Gastroesophageal sphincter (tissue), 4 donors: ENCODE measurements at regions not wholly inside any gene's neighbourhood (a gene's known extent, or its start where the extent isn't known, plus 50 kb on each side); places are given as distances from the start of the nearest gene placed in this dataset.

Experiments used
- ATAC-seq: fragments of 150-250 bp; one replicate; pipeline ENCODE4 v1.9.1; 2016; ENCODE audit warnings: mild to moderate bottlenecking, moderate library complexity
- H3K27ac ChIP-seq, 4 donors: fragments of 200-600 bp; sonication (generic) in 3 of 4; 1 replicate in 3 of 4; 2 replicates in 1 of 4; pipeline ENCODE4 v1.5.1; 2016 to 2019
- H3K27me3 ChIP-seq: fragments of 200-600 bp; sonication (generic); one replicate; pipeline ENCODE4 v1.5.1; 2019
- H3K36me3 ChIP-seq, 2 donors: fragments of 200-600 bp; sonication (generic); one replicate each; pipeline ENCODE4 v1.5.1; 2019; ENCODE audit warnings: control low read depth in 1 of 2
- H3K4me1 ChIP-seq, 3 donors: fragments of 200-600 bp; sonication (generic); 1 replicate in 2 of 3; 2 replicates in 1 of 3; pipeline ENCODE4 v1.5.1; 2016 to 2019; ENCODE audit warnings: control low read depth in 2 of 3
- H3K4me3 ChIP-seq, 2 donors: fragments of 200-600 bp; sonication (generic); one replicate each; pipeline ENCODE4 v1.5.1; 2019; ENCODE audit warnings: mild to moderate bottlenecking in 1 of 2, moderate library complexity in 1 of 2
- H3K9me3 ChIP-seq, 3 donors: fragments of 200-600 bp; sonication (generic); one replicate each; pipeline ENCODE4 v1.5.1; 2017 to 2019; ENCODE audit warnings: control low read depth in 2 of 3
- EP300 ChIP-seq: sonication (generic); formaldehyde crosslinking; IDR thresholded peaks from one replicate; pipeline ENCODE4 v1.6.1; 2017; ENCODE audit warnings: antibody characterized with exemption, mild to moderate bottlenecking
- POLR2A ChIP-seq, 2 donors: fragments of 450-650 bp; IDR thresholded peaks; one replicate each; pipeline ENCODE4 v1.6.1; 2017; ENCODE audit warnings: antibody characterized with exemption in 2 of 2, mild to moderate bottlenecking in 2 of 2, moderate library complexity in 1 of 2
- POLR2AphosphoS5 ChIP-seq: sonication (generic); formaldehyde crosslinking; IDR thresholded peaks from one replicate; pipeline ENCODE4 v1.6.1; 2017; ENCODE audit warnings: antibody characterized with exemption
- WGBS, 2 donors: methylation state at CpG; one replicate each; pipeline ENCODE4 v1.1.5; 2018; ENCODE audit warnings: low coverage in 1 of 2; 5-methylcytosine and 5-hydroxymethylcytosine counted together
- TF ChIP-seq, protein P1 (sequence below), 4 experiments: fragments of 200-600 bp in 2 of 4; fragments of 450-650 bp in 2 of 4; sonication (generic) in 1 of 4; IDR thresholded peaks; one replicate each; pipeline ENCODE4 v1.5.1; 2017 to 2019; ENCODE audit warnings: antibody characterized with exemption in 4 of 4, mild to moderate bottlenecking in 2 of 4, moderate library complexity in 2 of 4

DNA sequence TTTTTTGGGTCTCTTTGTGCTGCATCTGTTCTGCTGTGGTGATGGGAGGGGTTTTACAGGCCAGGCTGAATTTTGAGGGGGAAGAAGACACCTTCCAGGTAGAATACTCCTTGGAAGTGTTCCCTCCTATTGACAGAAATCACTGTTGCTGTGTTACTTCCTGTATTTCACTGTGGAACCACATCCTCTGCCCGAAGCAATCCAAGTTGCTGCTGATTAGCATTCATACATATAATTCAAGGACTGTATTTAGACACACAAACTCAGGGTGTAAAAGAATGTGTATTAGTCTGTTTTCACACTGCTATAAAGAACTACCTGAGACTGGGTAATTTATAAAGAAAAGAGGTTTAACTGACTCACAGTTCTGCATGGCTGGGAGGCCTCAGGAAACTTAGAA is 50.6 kb upstream of the TMEM244 start:
- no peak for ATAC-seq
- no peaks in the 10 kb centered on the region for H3K4me1 ChIP-seq
- no peak for TF ChIP-seq POLR2AphosphoS5
- TF ChIP-seq, protein P1, sequence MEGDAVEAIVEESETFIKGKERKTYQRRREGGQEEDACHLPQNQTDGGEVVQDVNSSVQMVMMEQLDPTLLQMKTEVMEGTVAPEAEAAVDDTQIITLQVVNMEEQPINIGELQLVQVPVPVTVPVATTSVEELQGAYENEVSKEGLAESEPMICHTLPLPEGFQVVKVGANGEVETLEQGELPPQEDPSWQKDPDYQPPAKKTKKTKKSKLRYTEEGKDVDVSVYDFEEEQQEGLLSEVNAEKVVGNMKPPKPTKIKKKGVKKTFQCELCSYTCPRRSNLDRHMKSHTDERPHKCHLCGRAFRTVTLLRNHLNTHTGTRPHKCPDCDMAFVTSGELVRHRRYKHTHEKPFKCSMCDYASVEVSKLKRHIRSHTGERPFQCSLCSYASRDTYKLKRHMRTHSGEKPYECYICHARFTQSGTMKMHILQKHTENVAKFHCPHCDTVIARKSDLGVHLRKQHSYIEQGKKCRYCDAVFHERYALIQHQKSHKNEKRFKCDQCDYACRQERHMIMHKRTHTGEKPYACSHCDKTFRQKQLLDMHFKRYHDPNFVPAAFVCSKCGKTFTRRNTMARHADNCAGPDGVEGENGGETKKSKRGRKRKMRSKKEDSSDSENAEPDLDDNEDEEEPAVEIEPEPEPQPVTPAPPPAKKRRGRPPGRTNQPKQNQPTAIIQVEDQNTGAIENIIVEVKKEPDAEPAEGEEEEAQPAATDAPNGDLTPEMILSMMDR (IDR thresholded peaks at IDR 0.05): no peak
- no peak for TF ChIP-seq POLR2A (IDR thresholded peaks at IDR 0.05)
- TF ChIP-seq EP300: no peak
- H3K27ac ChIP-seq: no peak overlapping the region
- H3K36me3 ChIP-seq: no peaks in the 10 kb centered on the region
- H3K27me3 ChIP-seq: no peaks in the 10 kb centered on the region
- no peaks in the 10 kb centered on the region for H3K9me3 ChIP-seq
- WGBS, 2 donors: 50% methylated on average over 1 of the region's 1 CpG
- H3K4me3 ChIP-seq: no peak overlapping the region
